GM20000 (cell line): ENCODE measurements at regions not wholly inside any gene's neighbourhood (a gene's known extent, or its start where the extent isn't known, plus 50 kb on each side); places are given as distances from the start of the nearest gene placed in this dataset.
"Not testable (repeated sequence)": the region's sequence is repeated elsewhere in the genome, so short reads cannot be mapped to it uniquely, and the experiment has no call there.

Source experiments
- DNase-seq: peaks from one replicate; pipeline ENCODE4 v3.0.0; 2012; ENCODE audit warnings: low spot score
- CTCF ChIP-seq: IDR thresholded peaks from 2 replicates; pipeline ENCODE4 v1.5.1; 2012; ENCODE audit warnings: mild to moderate bottlenecking, control low read depth; ENCODE audit errors: extremely low read depth, missing control alignments

GRCh38 chr17:54666559-54666958 lies 234.1 kb upstream of the TOM1L1 start:
- DNase-seq: no peak
- no peak for TF ChIP-seq CTCF

GRCh38 chr17:54678158-54678557 lies 222.5 kb upstream of the TOM1L1 start:
- no peak for DNase-seq
- TF ChIP-seq CTCF: no peak

GRCh38 chr17:54680410-54680809 lies 220.2 kb upstream of the TOM1L1 start:
- no peak for DNase-seq
- no peak for TF ChIP-seq CTCF

DNA sequence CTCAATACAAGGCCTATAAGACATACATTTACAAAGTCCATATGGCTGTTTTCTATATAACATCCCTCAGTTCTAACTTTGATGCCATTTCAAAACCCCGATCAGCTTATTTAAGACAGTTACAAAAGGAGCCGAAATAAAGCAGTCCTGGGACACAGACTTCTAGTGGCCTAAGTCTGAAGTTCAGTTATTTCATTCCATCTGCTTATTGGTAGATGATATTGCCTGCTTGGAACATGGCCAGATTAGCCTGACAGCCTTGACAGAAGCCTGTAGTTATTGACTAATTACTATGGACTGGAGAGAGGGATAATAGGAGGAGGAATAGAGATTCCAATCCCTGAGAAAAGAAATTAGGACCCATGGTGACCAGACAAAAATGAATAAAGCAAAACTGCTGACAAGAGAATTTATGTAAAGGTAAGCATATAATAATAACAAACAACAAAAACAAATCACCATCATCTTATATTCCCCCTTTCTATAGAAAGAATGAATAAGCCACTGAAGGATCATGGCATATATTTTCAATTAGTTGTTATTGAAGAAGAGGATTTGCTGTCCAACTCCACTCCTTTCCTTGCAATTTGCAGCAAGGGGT lies 206.3 kb upstream of the TOM1L1 start:
- DNase-seq: no peak
- no peak for TF ChIP-seq CTCF

DNA sequence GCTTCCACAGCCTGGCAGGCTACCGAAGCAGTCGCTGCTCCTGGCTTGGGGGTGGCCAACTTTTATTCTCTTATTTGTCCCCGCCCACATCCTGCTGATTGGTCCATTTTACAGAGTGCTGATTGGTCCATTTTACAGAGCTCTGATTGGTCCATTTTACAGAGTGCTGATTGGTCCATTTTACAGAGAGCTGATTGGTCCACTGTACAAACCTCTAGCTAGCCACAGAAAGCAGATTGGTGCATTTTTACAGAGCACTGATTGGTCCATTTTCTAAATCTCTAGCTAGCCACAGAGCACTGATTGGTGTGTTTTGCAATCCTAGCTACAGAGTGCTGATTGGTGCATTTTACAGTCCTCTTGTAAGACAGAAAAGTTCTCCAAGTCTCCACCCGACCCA lies 187.9 kb upstream of the TOM1L1 start:
- DNase-seq: not testable (repeated sequence)

GRCh38 chr17:54718286-54718685 lies 182.4 kb upstream of the TOM1L1 start:
- TF ChIP-seq CTCF: no peak
- no peak for DNase-seq

- no peak for TF ChIP-seq CTCF
- DNase-seq: no peak
Measured at GRCh38 chr17:54727624-54728023, 173.0 kb upstream of the TOM1L1 start.

DNA sequence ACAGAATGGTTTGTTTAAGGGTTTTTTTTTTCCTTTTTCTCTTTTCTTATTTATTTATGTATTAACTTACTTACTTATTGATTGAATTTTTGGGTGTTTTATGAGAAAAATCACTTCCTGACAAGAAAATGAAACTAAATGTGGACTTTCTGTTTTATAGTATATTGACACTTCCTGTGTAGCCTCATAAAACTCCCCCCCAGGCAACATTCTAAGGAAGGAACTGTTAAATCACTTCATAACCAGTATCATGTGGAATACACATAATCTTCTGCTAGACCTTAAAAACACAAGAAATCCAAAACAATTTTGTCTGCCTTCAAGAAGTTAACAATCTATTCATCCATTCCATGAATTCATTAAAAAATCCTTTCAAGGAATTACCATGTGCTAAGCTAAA lies 164.1 kb upstream of the TOM1L1 start:
- DNase-seq: no peak
- no peak for TF ChIP-seq CTCF
